K562 (cell line): ENCODE measurements at regions not wholly inside any gene's neighbourhood (a gene's known extent, or its start where the extent isn't known, plus 50 kb on each side); places are given as distances from the start of the nearest gene placed in this dataset.

Experiments used
- ATAC-seq: fragments of 200-7000 bp; cut with Tn5 transposase; 3 replicates; pipeline ENCODE4 v1.9.1; 2020; ENCODE audit warnings: moderate library complexity
- BruUV-seq: library from RNA; stranded (reverse); fragments of 400-500 nt; replicated peaks from 2 replicates; lab custom pipeline; 2021; lab: Mats Ljungman, UMichigan
- CTCF ChIA-PET: fragments of 300-600 bp; formaldehyde crosslinking; extraction: SDS; loops from one replicate; lab custom pipeline; 2021; ENCODE audit warnings: low intra/inter-chr PET ratio; lab: Yijun Ruan, JAX
- POLR2A ChIA-PET: fragments of 300-600, 350-650 bp; sonication (Branson Sonifier 250); formaldehyde crosslinking; extraction: SDS; loops from one replicate; lab custom pipeline; 2021; ENCODE audit warnings: antibody characterized with exemption, inconsistent platforms; lab: Yijun Ruan, JAX
- DNase-seq, 4 experiments: peaks; one replicate each; pipeline versions ENCODE4 v3.0.0 to v3.0.0-alpha.2; 2011 to 2018; ENCODE audit warnings: low spot score in 3 of 4, mixed read lengths in 3 of 4; ENCODE audit errors: extremely low read depth in 1 of 4
- FAIRE-seq: peaks from 2 replicates; lab custom pipeline; 2011; peaks lifted over from hg19 to GRCh38; lab: Jason Lieb, UNC
- H2AFZ ChIP-seq: 2 replicates; pipeline ENCODE4 v1.6.0; 2011; ENCODE audit warnings: low read depth, low read length, control low read depth, inconsistent platforms
- H3K27ac ChIP-seq: fragments of 200-600 bp; 3 replicates; pipeline ENCODE4 v1.8.0; 2011; ENCODE audit warnings: low read depth, mild to moderate bottlenecking, control low read depth, inconsistent platforms, low read length, moderate library complexity, mixed read lengths; ENCODE audit errors: extremely low read depth
- H3K27me3 ChIP-seq, 2 experiments: fragments of 300-600 bp in 1 of 2; 2 replicates in 1 of 2; 3 replicates in 1 of 2; pipeline versions ENCODE4 v1.6.0 to v1.8.0; 2011; ENCODE audit warnings: inconsistent platforms in 2 of 2, low read length in 2 of 2, mild to moderate bottlenecking in 1 of 2, mixed read lengths in 1 of 2, moderate library complexity in 1 of 2; ENCODE audit not compliant: control insufficient read depth in 2 of 2, insufficient read depth in 2 of 2
- H3K36me3 ChIP-seq: fragments of 300-600 bp; 3 replicates; pipeline ENCODE4 v1.8.0; 2011; ENCODE audit warnings: mild to moderate bottlenecking, low read length, inconsistent platforms; ENCODE audit not compliant: control insufficient read depth, insufficient read depth
- H3K4me1 ChIP-seq, 2 experiments: fragments of 200-600 bp in 1 of 2; replicated peaks in 1 of 2; 2 replicates in 1 of 2; 3 replicates in 1 of 2; pipeline versions ENCODE4 v1.5.1 to v1.8.0; 2011; ENCODE audit warnings: inconsistent platforms in 2 of 2, low read length in 2 of 2, mild to moderate bottlenecking in 1 of 2, mixed read lengths in 1 of 2, moderate library complexity in 1 of 2; ENCODE audit not compliant: control insufficient read depth in 2 of 2, insufficient read depth in 2 of 2
- H3K4me2 ChIP-seq: 2 replicates; pipeline ENCODE4 v1.6.1; 2011; ENCODE audit warnings: low read length, control low read depth, inconsistent platforms, mixed read lengths; ENCODE audit not compliant: insufficient read depth
- H3K4me3 ChIP-seq: fragments of 200-600 bp; sonication (generic), shearing (Covaris generic); 2 replicates; pipeline ENCODE4 v1.5.1; 2016; ENCODE audit warnings: control low read depth, inconsistent platforms
- H3K79me2 ChIP-seq: fragments of 200-600 bp; 3 replicates; pipeline ENCODE4 v1.8.0; 2011; ENCODE audit warnings: low read length, inconsistent platforms; ENCODE audit not compliant: control insufficient read depth, insufficient read depth
- H3K9ac ChIP-seq, 2 experiments: 2 replicates each; pipeline versions ENCODE4 v1.6.0 to v1.6.1; 2011; ENCODE audit warnings: low read depth in 2 of 2, low read length in 2 of 2, control low read depth in 1 of 2, inconsistent platforms in 1 of 2, mild to moderate bottlenecking in 1 of 2, mixed read lengths in 1 of 2; ENCODE audit not compliant: insufficient read depth in 1 of 2
- H3K9me1 ChIP-seq: one replicate; pipeline ENCODE4 v1.6.0; 2011; ENCODE audit warnings: inconsistent platforms, mild to moderate bottlenecking, low read length, moderate library complexity; ENCODE audit not compliant: control insufficient read depth, insufficient read depth
- H3K9me3 ChIP-seq: replicated peaks from 2 replicates; pipeline ENCODE4 v1.5.1; 2011; ENCODE audit warnings: low read depth, low read length, inconsistent platforms; ENCODE audit not compliant: control insufficient read depth, insufficient read depth
- H4K20me1 ChIP-seq: replicated peaks from 2 replicates; pipeline ENCODE4 v1.6.1; 2011; ENCODE audit warnings: low read length, inconsistent platforms, mixed read lengths; ENCODE audit not compliant: control insufficient read depth, insufficient read depth
- AFF1 ChIP-seq, 2 experiments: fragments of 450-650 bp; IDR thresholded peaks; 2 replicates each; pipeline ENCODE4 v1.6.1; 2018; ENCODE audit warnings: mild to moderate bottlenecking in 2 of 2, low read depth in 1 of 2; ENCODE audit not compliant: partially characterized antibody in 2 of 2
- DEAF1 ChIP-seq: fragments of 450-650 bp; formaldehyde crosslinking; IDR thresholded peaks from 2 replicates; pipeline ENCODE4 v1.4.0; 2020; ENCODE audit warnings: mild to moderate bottlenecking, moderate library complexity
- E2F4 ChIP-seq: sonication (generic); formaldehyde crosslinking; IDR thresholded peaks from 2 replicates; pipeline ENCODE4 v1.8.0; 2022; ENCODE audit warnings: mild to moderate bottlenecking, low read depth, missing genetic modification reagents
- ELF2 ChIP-seq: fragments of 250-450 bp; sonication (Bioruptor Pico); IDR thresholded peaks from 2 replicates; pipeline ENCODE4 v1.5.0; 2021; ENCODE audit warnings: mild to moderate bottlenecking
- EP300 ChIP-seq: IDR thresholded peaks from 2 replicates; pipeline ENCODE4 v1.6.1; 2012; ENCODE audit warnings: low read length, improper control_type of control experiment
- ILK ChIP-seq: fragments of 450-650 bp; IDR thresholded peaks from 2 replicates; pipeline ENCODE4 v1.6.1; 2016; ENCODE audit warnings: missing genetic modification characterization, low read depth, mild to moderate bottlenecking, missing compliant biosample characterization, moderate library complexity, borderline replicate concordance
- LARP7 ChIP-seq: fragments of 450-650 bp; IDR thresholded peaks from 2 replicates; pipeline ENCODE4 v1.6.1; 2016
- POLR3A ChIP-seq: IDR thresholded peaks from 2 replicates; pipeline ENCODE4 v1.6.1; 2011; ENCODE audit warnings: borderline replicate concordance, mild to moderate bottlenecking, moderate library complexity; ENCODE audit not compliant: insufficient read length, insufficient read depth; ENCODE audit errors: extremely low read depth
- SMARCC2 ChIP-seq: fragments of 450-650 bp; IDR thresholded peaks from 2 replicates; pipeline ENCODE4 v1.6.1; 2017; ENCODE audit warnings: antibody characterized with exemption, moderate library complexity, mild to moderate bottlenecking, low read depth
- ZBTB5 ChIP-seq: fragments of 450-650 bp; IDR thresholded peaks from 2 replicates; pipeline ENCODE4 v1.6.1; 2017; ENCODE audit warnings: antibody characterized with exemption
- ZNF395 ChIP-seq: fragments of 200-800 bp; sonication (Bioruptor generic); IDR thresholded peaks from 2 replicates; pipeline ENCODE4 v1.6.1; 2017; ENCODE audit warnings: missing genetic modification characterization, missing compliant biosample characterization
- WGBS: fragments of 100-300 bp; shearing (Covaris generic); methylation state at CpG from one replicate; pipeline ENCODE4 v1.1.6; 2016; ENCODE audit warnings: low coverage, mixed read lengths; ENCODE audit not compliant: insufficient coverage; ENCODE audit errors: missing lambda C conversion rate; 5-methylcytosine and 5-hydroxymethylcytosine counted together
- in situ Hi-C: fragments of 300-500 bp; cut with MboI; formaldehyde crosslinking; loops from 4 replicates; pipeline ENCODE4 v1.15.0; 2018; ENCODE audit warnings: inconsistent platforms, mixed read lengths
- intact Hi-C: fragments of 100-400 bp; cut with micrococcal nuclease; formaldehyde crosslinking; loops from 2 replicates; pipeline ENCODE4 v1.14.2; 2022

GRCh38 chr14:22506778-22507351 lies 82.2 kb downstream of the DAD1 start:
- CTCF ChIA-PET: no interaction called here
- Histone ChIP-seq H3K9ac (no peak overlapping the region), H3K4me2 (no peak overlapping the region), H3K79me2 (no peaks in the 10 kb centered on the region), H3K27ac (no peak overlapping the region), H4K20me1 (no peaks in the 10 kb centered on the region), H3K36me3 (no peaks in the 10 kb centered on the region), H3K9me1 (no peaks in the 10 kb centered on the region), H3K27me3 (peaks cover 6 to 14% of the 10 kb centered on the region in 2 experiments; a peak in 4 of 5 replicates), H2AFZ (no peak overlapping the region), H3K9me3 (no peaks in the 10 kb centered on the region), H3K4me1 (no peaks in the 10 kb centered on the region), H3K4me3 (no peak overlapping the region)
- ATAC-seq: no peak
- no peak for DNase-seq
- in situ Hi-C loops (no loop called here), intact Hi-C loops (no loop called here)
- WGBS: 3% methylated on average over 2 of the region's 2 CpGs
- no TSS peak for BruUV-seq
- no peak for FAIRE-seq
- POLR2A ChIA-PET: interaction anchor here (0.9 kb wide), 1 partner anchor 9 kb away, joined by 3 read pairs; no protein-coding TSS in a partner anchor
- TF ChIP-seq E2F4 (CRISPR knock-in tag) (no peak), ZBTB5 (no peak), SMARCC2 (no peak), LARP7 (no peak), DEAF1 (CRISPR knock-in tag) (no peak), ILK (tag) (no peak), POLR3A (no peak), ZNF395 (CRISPR knock-in tag) (no peak), EP300 (no peak), AFF1 (IDR thresholded peaks at IDR 0.05; ENCODE audit: low read depth in 1 of 2, partially characterized antibody in 2 of 2) (no peak), ELF2 (CRISPR knock-in tag) (no peak)
